ENCODE measurements at regions not wholly inside any gene's neighbourhood (a gene's known extent, or its start where the extent isn't known, plus 50 kb on each side); places are given as distances from the start of the nearest gene placed in this dataset.
"Not testable (repeated sequence)": the region's sequence is repeated elsewhere in the genome, so short reads cannot be mapped to it uniquely, and the experiment has no call there.

GRCh38 chr6:164072240-164072666 is 657.7 kb downstream of the QKI start:
- DNase-seq (ENCODE audit: low read depth), result no peak

DNA sequence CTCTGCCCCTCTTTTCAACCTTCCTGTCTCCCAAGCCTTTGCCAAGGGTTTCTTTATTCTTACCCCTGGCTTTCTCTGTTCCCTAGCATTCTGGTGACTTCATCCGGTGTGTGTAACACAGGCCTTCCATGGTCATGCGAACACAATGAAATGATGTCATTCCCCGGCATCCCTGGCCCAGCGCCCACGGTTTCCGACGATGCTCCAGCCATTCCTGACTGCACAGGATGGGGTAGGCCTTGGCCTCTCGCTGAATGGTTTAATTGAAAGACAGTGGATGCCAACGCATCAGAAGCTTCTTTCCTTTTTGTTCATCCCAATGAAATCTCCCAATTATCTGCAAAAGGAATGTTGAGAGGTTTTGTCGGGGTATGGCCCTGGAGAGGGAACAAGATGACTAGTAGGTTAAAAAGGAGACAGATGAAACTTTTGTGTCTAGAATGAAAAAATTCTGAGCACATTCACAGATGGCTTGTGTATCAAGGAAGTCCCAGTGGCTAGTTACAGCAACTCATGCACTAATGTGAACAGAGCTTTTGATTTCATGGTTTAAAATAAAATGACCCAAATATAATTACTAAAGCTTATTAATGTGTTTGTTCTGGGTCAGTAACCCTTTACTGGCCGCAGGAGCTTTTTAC is 655.0 kb downstream of the QKI start:
- no peak for DNase-seq (ENCODE audit: low read depth)

- DNase-seq (ENCODE audit: low read depth), result no peak
Measured at GRCh38 chr6:164068527-164068926, 654.0 kb downstream of the QKI start.

GRCh38 chr6:164066766-164067165 is 652.2 kb downstream of the QKI start:
- DNase-seq (ENCODE audit: low read depth), result no peak

- DNase-seq (ENCODE audit: low read depth), result no peak
Measured at GRCh38 chr6:164066335-164066734, 651.8 kb downstream of the QKI start.

- DNase-seq (ENCODE audit: low read depth), result no peak
Measured at GRCh38 chr6:164063346-164063745, 648.8 kb downstream of the QKI start.

DNA sequence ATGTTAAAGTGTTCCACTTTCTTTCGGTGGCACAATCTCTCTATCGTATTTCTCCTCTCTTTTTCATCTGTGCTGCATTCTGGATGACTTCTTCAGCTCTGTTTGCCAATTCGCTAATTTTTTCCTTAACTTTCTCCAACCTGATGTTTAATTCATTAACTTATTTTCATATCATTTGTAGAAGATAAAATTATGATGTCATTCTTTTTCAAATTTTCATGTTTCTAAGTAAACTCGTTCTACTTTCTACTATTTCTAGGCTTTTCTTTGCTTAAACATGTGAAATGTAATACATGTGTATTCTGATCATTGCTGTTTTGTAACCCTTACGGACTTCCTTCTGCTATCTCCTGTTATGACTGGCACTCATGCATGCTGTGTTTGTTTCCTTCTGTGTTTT is 648.4 kb downstream of the QKI start:
- DNase-seq (ENCODE audit: low read depth), result no peak

DNA sequence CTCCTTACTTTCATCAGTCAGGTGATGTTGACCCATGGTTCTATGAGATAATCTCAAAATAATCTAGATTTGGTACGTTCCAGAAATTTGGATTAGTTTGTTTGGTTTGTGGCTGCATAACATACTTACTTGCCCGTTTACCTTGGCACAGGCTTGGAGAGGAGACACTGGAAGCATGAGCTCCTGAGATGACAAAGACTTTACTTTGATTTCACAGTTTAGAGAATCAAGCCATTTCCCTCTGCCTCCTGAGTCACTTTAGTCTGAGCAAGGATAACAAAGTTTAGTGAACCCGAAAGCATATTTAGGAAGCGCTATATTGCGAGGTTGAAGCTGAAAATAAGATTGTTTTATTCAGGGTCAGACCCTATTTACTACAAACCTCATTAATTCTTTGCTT is 643.4 kb downstream of the QKI start:
- no peak for DNase-seq (ENCODE audit: low read depth)

DNA sequence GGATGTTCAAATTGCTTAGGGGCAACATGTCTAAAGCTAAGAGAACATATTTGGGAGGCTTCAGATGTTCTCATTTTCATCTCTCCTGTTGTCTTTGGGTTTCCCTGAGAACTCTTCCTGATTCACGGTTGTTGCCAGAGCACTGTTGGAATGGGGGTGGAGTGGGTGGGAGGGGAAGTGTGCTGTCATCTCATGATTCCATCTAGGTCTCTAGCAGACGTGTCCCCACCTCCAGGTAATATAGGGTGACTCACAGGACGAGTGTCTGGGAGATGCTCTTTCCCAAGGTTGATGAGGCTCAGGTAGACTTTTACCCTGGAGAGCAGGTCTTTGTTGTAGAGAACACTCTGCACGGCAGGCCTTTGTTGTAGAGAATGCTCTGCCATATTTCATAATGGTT is 636.9 kb downstream of the QKI start:
- DNase-seq (ENCODE audit: low read depth), result no peak

GRCh38 chr6:164049517-164049988 is 635.0 kb downstream of the QKI start:
- no peak for DNase-seq (ENCODE audit: low read depth)

DNA sequence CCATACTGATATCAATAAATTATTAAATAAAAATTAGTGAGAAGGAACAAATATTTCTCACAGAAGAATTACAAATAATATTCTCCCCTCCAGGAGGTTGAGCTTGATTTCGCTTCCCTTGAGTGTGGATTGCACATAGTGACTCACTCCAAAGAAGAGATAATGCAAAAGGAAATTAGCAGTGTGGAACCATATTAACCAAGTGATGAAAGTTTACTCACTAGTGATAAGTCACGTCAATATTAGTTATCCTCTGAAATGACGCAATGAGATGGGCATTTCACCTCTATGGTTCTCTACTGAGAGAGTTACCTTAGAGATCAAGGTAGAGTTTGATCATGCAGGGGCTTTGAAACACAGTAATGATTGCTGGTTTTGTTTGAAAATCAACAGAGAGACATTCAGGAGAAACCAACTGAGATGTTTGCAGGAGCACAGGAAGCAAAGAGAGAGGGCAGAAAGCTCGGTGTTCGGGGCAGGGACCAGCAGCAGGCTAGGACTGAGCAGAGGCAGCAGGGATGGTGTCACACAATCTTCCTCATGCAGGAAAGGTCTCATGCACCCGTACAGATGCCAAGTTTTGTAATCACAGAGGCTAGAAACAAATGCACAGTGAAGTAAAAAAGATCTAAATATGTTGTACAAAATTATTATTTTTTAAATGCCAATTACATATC is 634.5 kb downstream of the QKI start:
- DNase-seq (ENCODE audit: low read depth), result no peak

- no peak for DNase-seq (ENCODE audit: low read depth)
Measured at GRCh38 chr6:164045082-164045481, 630.6 kb downstream of the QKI start.

- DNase-seq (ENCODE audit: low read depth), result not testable (repeated sequence)
Measured at GRCh38 chr6:164043656-164044055, 629.1 kb downstream of the QKI start.

GRCh38 chr6:164042212-164042611 is 627.7 kb downstream of the QKI start:
- no peak for DNase-seq (ENCODE audit: low read depth)

GRCh38 chr6:164040994-164041393 is 626.5 kb downstream of the QKI start:
- no peak for DNase-seq (ENCODE audit: low read depth)

DNA sequence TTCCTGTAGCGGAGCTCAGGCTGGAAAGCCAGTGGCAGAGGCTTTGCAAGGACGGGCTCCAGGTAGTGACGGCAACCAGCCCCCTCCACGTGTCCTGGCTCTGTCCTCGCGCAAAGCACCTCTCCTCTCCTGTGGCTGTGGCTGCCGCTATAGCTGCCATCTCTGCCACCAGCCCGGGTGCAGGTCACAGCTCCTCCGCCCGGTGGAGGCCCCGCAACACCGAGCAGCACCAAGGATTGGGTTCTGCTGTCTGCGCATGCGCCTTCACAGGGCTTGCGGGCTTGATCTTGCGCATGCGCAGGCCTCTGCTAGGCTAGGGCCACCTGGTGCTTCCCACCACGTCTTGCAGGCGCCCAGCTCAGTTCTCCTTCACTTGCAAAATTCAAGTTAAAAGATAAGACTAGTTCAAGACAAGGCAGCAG is 625.4 kb downstream of the QKI start:
- DNase-seq (ENCODE audit: low read depth), result peak; percentile 36

- no peak for DNase-seq (ENCODE audit: low read depth)
Measured at GRCh38 chr6:164037171-164037870, 622.8 kb downstream of the QKI start.

DNA sequence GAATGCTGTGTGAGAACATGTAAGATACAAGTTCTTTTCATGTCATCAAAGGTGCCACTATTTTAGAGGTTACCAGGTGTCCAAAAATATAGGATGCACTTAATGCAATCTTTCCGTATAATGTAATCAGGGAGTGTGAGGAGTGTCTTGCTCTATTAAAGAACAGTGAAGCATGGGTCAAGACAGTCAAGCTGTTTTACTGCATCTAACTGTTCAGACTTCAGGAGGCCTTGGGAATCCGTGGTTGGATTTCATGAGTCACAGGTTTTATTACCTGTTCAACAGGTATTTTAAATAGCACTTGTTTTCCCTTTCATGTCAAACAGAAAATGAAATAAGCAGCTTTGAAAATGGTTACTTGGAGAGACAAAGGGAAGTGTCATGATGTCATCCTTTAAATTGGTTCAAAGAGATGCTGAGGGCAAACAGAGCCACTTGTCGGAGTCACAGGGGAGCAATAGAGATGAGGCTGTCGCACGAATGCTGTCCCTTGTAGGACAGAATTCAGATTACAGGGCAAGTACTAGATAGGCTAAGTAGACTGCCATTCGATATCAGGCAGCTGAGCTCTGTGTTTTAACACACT is 621.5 kb downstream of the QKI start:
- DNase-seq (ENCODE audit: low read depth), result no peak

- no peak for DNase-seq (ENCODE audit: low read depth)
Measured at GRCh38 chr6:164034602-164035140, 620.2 kb downstream of the QKI start.

GRCh38 chr6:164025180-164025579 is 610.7 kb downstream of the QKI start:
- DNase-seq (ENCODE audit: low read depth), result no peak

DNA sequence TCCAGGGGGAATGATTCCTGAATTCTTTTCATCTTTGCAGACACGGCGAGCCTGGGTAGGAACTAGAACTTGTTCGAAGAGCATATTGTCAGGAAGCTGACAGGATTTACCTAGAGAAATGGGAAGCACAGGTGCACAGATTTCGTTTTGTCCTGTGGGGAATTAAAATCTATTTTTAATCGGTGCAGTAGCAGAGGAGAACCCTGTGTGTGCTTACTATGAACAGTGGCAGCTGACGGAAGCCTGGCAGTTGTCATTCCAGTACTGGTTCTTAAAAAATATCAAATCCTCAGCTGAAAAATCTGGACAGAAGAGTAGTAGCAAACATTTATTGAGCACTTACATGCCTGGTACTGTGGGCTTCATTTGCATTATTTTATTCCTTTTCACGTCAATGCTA is 609.0 kb downstream of the QKI start:
- no peak for DNase-seq (ENCODE audit: low read depth)

- DNase-seq (ENCODE audit: low read depth), result no peak
Measured at GRCh38 chr6:164022632-164023031, 608.1 kb downstream of the QKI start.

Measured in T-helper 22 cell (primary cell).